Left ventricle myocardium inferior (tissue), 1 donor: ENCODE measurements at regions not wholly inside any gene's neighbourhood (a gene's known extent, or its start where the extent isn't known, plus 50 kb on each side); places are given as distances from the start of the nearest gene placed in this dataset.

ENCODE experiments used
- DNase-seq: peaks from one replicate; pipeline ENCODE4 v3.0.0-alpha.2; 2020
- H3K27ac ChIP-seq: fragments of 200-600 bp; replicated peaks from 2 replicates; pipeline ENCODE4 v1.8.0; 2021
- H3K27me3 ChIP-seq: fragments of 200-600 bp; 2 replicates; pipeline ENCODE4 v1.8.0; 2021; ENCODE audit warnings: low read depth
- H3K36me3 ChIP-seq: fragments of 200-600 bp; 2 replicates; pipeline ENCODE4 v1.8.0; 2021
- H3K4me1 ChIP-seq: fragments of 200-600 bp; 2 replicates; pipeline ENCODE4 v1.8.0; 2021
- H3K4me3 ChIP-seq: fragments of 200-600 bp; 2 replicates; pipeline ENCODE4 v1.8.0; 2021; ENCODE audit warnings: mild to moderate bottlenecking, moderate library complexity
- H3K9me3 ChIP-seq: fragments of 200-600 bp; replicated peaks from 2 replicates; pipeline ENCODE4 v1.8.0; 2021
- CTCF ChIP-seq: fragments of 200-600 bp; IDR thresholded peaks from 2 replicates; pipeline ENCODE4 v1.8.0; 2021; ENCODE audit warnings: antibody characterized with exemption, mild to moderate bottlenecking, borderline replicate concordance
- intact Hi-C: fragments of 100-400 bp; cut with micrococcal nuclease; formaldehyde crosslinking; loops from one replicate; pipeline ENCODE4 v1.11.0; 2022
- donor health status: DM: no; HTN: yes; CAD: no; lungs with severe emphysema.

GRCh38 chrX:67288156-67288555 lies 255.7 kb upstream of the AR start:
- no peaks in the 10 kb centered on the region for H3K9me3 ChIP-seq
- TF ChIP-seq CTCF = no peak
- no peak overlapping the region for H3K27ac ChIP-seq
- no peak for DNase-seq
- intact Hi-C loops = no loop called here
- no peaks in the 10 kb centered on the region for H3K27me3 ChIP-seq
- H3K4me1 ChIP-seq = no peaks in the 10 kb centered on the region
- H3K4me3 ChIP-seq = no peak overlapping the region
- no peaks in the 10 kb centered on the region for H3K36me3 ChIP-seq

GRCh38 chrX:67289055-67289499 lies 254.7 kb upstream of the AR start:
- TF ChIP-seq CTCF = no peak
- H3K4me3 ChIP-seq = no peak overlapping the region
- no peaks in the 10 kb centered on the region for H3K4me1 ChIP-seq
- no peaks in the 10 kb centered on the region for H3K9me3 ChIP-seq
- H3K36me3 ChIP-seq = no peaks in the 10 kb centered on the region
- DNase-seq = peak; percentile 11
- H3K27me3 ChIP-seq = no peaks in the 10 kb centered on the region
- peak overlapping the region; percentile 27 for H3K27ac ChIP-seq
- intact Hi-C loops = no loop called here

GRCh38 chrX:67290489-67291220 lies 253.2 kb upstream of the AR start:
- no peaks in the 10 kb centered on the region for H3K9me3 ChIP-seq
- no peak overlapping the region for H3K27ac ChIP-seq
- no peak for DNase-seq
- H3K4me1 ChIP-seq = no peaks in the 10 kb centered on the region
- no peaks in the 10 kb centered on the region for H3K27me3 ChIP-seq
- H3K36me3 ChIP-seq = no peaks in the 10 kb centered on the region
- no peak for TF ChIP-seq CTCF
- intact Hi-C loops = no loop called here
- H3K4me3 ChIP-seq = no peak overlapping the region

- DNase-seq = no peak
- Histone ChIP-seq H3K4me1 (no peaks in the 10 kb centered on the region), H3K4me3 (no peak overlapping the region), H3K9me3 (no peaks in the 10 kb centered on the region), H3K27me3 (no peaks in the 10 kb centered on the region), H3K27ac (no peak overlapping the region), H3K36me3 (no peaks in the 10 kb centered on the region)
- intact Hi-C loops = no loop called here
- no peak for TF ChIP-seq CTCF
Measured at GRCh38 chrX:67295924-67296323, 247.9 kb upstream of the AR start.

- Histone ChIP-seq H3K4me3 (no peak overlapping the region), H3K27ac (no peak overlapping the region), H3K9me3 (no peaks in the 10 kb centered on the region), H3K27me3 (no peaks in the 10 kb centered on the region), H3K36me3 (no peaks in the 10 kb centered on the region), H3K4me1 (no peaks in the 10 kb centered on the region)
- intact Hi-C loops = no loop called here
- peak; percentile 9 for DNase-seq
- no peak for TF ChIP-seq CTCF
Measured at GRCh38 chrX:67296395-67296794, 247.4 kb upstream of the AR start.
